SK-MEL-5 (cell line): ENCODE measurements at regions not wholly inside any gene's neighbourhood (a gene's known extent, or its start where the extent isn't known, plus 50 kb on each side); places are given as distances from the start of the nearest gene placed in this dataset.

ENCODE experiments used
- DNase-seq: peaks from one replicate; pipeline ENCODE4 v3.0.0-alpha.2; 2016; ENCODE audit warnings: low read depth, low spot score
- in situ Hi-C: cut with HindIII; loops from 2 replicates; pipeline ENCODE4 v1.10.0; 2016; ENCODE audit warnings: low sequenced_read_pairs, high pct_unique_total_duplicates, low pct_unique_long_range_greater_than_20kb

GRCh38 chr11:15864026-15864805 lies 492.1 kb downstream of the SOX6 start:
- in situ Hi-C loops = no loop called here
- DNase-seq = no peak

GRCh38 chr11:15865212-15865987 lies 490.9 kb downstream of the SOX6 start:
- DNase-seq = no peak
- in situ Hi-C loops = no loop called here

DNA sequence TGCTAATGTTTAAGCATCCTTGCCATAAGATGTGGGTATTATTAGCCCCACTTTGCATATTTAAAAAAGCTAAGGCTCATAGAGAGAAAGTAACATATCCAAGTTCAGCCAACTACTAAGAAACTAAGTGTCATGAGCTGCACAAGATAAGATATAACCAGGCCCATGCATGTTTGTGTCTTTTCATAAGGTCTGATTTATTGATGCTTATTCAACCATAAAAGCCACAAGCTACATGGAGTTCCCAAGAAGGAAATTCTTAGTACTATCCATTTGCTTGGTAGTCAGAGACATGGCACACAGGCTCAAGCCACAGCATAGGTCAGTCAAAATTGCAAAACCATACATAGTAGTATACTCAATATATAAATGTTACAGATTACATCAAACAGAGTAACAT lies 488.5 kb downstream of the SOX6 start:
- in situ Hi-C loops = no loop called here

GRCh38 chr11:15870911-15871310 lies 485.4 kb downstream of the SOX6 start:
- DNase-seq = no peak
- in situ Hi-C loops = no loop called here

More for the DNA sequence above, 488.5 kb downstream of the SOX6 start:
- no peak for DNase-seq

GRCh38 chr11:15871904-15872626 lies 484.3 kb downstream of the SOX6 start:
- DNase-seq = no peak
- in situ Hi-C loops = no loop called here

- in situ Hi-C loops = no loop called here
- peak; percentile 15 for DNase-seq
Measured at GRCh38 chr11:15873501-15873900, 482.8 kb downstream of the SOX6 start.

- in situ Hi-C loops = no loop called here
- no peak for DNase-seq
Measured at GRCh38 chr11:15874704-15875103, 481.6 kb downstream of the SOX6 start.

DNA sequence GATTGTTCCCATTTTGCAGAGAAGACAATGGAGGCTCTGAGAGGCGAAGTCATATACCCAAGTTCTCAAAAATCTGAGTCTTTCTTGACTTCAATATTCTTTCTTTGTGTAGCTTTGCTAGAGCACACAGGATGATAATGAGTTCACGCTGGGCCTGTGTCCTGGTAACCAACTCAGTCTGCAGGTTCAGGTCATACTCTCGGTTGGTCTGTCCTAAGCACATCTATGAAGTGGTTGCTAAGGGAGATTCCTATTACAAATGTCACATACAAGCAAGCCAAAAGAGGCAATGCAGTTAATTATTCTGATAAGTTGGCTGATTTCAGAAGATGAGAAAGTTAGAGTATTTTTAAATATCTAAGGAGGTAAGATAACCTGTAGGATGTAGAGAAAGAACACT lies 481.0 kb downstream of the SOX6 start:
- DNase-seq = no peak
- in situ Hi-C loops = no loop called here

DNA sequence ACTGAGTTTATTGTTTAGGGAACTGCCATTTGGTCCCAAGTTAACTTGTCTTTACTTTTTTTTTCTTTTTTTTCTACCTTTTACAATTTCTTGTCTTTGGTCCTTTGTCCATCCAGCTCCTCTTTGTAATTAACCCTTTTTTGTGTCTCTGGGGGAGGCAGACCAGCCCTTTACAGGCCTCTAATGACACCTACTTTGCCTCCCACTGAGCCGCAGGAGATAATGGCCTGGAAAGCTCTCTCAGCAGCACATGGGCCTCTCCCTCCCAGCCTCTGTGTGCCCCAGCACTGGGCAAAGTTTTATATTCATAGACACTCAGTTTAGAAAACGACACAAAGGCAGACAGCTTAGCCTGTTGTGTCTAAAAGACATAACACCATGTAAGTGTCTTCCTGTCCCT lies 480.4 kb downstream of the SOX6 start:
- in situ Hi-C loops = no loop called here

DNA sequence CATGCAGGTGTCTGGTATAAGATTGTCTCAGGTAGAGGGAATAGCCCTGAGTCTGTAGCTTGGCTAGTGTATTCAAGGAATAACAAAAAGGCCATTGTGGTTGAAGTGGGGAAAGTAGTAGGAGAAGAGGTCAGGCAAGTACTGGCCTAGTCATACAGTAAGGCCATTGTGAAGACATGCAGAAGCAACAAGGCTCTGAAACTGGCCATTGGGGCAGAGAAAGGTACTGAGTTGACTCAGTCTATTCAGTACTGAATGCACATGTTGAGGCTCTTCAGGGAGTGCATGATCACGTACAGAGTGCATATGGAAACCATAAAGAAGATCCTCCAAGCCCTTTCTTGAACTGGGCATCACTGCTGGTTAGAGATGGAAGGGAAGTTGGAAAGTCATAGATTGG lies 477.6 kb downstream of the SOX6 start:
- DNase-seq = peak; percentile 94
- in situ Hi-C loops = no loop called here

More for the DNA sequence above, 480.4 kb downstream of the SOX6 start:
- DNase-seq = no peak

DNA sequence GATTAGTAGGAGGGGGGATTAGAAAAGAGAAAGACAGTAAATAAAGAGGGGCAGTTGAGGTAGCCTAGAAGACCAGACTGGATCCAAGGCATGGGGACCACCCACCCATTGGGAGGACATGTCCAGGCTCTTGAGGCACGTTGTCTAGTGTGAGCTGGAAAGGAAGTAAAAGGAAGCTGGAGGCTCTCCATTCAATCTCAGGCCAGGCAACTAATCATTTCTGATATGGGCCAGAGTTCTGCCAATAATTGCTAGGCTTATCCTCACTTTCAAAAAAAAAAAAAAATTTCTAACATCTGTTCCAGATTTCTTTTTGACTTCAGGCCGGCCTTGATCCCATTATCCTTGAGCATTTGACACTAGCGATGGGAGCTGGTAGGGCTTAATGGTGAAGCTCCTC lies 476.1 kb downstream of the SOX6 start:
- no peak for DNase-seq
- in situ Hi-C loops = no loop called here

GRCh38 chr11:15882876-15883454 lies 473.4 kb downstream of the SOX6 start:
- in situ Hi-C loops = no loop called here
- no peak for DNase-seq

- no peak for DNase-seq
- in situ Hi-C loops = no loop called here
Measured at GRCh38 chr11:15883455-15883920, 472.9 kb downstream of the SOX6 start.

GRCh38 chr11:15884141-15884540 lies 472.2 kb downstream of the SOX6 start:
- in situ Hi-C loops = no loop called here
- no peak for DNase-seq

GRCh38 chr11:15884777-15885540 lies 471.4 kb downstream of the SOX6 start:
- in situ Hi-C loops = no loop called here
- peak; percentile 14 for DNase-seq

DNA sequence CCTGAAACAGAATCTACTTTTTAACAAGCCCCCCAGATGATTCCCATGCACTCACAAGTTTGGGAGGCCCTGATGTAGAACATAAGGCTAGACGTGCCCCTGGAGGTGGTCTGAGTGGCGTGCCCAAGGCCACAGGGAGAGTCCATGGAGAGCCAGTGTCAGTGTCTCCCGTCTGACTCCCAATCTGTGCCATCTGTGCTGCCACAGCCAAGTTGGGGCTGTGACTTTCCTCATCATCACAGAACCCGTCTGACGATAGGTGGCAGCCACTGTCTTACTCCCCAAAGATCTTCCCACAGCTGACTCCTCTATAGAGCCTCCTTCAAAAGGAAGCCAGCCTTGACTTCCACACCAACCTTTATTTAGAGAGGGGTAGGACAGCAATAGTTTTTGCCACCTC lies 470.5 kb downstream of the SOX6 start:
- no peak for DNase-seq
- in situ Hi-C loops = no loop called here

DNA sequence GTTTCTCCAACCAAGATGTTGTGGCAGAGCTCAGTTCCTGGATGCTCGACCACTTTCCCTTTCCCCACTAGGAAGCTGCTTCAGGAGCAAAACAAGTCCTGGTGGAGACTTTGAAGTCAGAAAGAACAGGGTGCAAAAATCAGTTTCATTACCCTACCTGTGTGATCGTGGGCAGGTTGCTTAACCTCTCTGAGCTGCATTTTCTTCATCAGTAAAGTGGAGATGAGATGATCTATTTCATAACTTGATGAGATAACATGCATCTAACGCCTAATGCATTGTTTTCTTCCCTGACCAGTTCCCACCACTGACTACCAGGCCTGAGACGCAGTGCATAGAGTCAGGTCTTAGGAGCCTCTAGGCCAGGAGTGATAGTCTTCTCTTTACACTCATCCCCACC lies 470.0 kb downstream of the SOX6 start:
- DNase-seq = no peak
- in situ Hi-C loops = no loop called here
